GM18519 (cell line): ENCODE measurements at regions not wholly inside any gene's neighbourhood (a gene's known extent, or its start where the extent isn't known, plus 50 kb on each side); places are given as distances from the start of the nearest gene placed in this dataset.

ENCODE experiments used
- ATAC-seq: cut with Tn5 transposase; IDR thresholded peaks from one replicate; pipeline ENCODE4 v1.9.1; 2021; ENCODE audit warnings: mild to moderate bottlenecking, moderate library complexity; ENCODE audit not compliant: unreplicated experiment, low FRiP score

DNA sequence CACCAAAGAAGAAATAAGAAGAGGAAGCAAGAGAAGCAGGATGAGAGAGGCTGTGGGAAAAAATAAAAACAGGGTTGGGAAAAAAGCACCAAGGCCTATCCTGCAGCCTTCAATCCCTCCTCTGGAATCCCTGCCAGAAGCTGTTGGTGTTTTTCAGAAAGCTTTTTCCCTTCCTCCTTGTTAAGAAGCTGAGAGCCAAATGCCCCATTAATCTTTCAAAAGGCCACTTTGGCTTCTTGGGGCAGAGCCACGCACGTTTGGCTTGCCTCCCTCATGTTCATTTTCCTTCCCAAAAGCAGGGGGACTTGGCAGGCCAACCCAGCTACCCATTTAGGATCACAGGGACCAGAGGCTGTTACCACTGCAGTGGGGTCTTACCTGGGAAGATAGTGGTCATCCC is 365.3 kb downstream of the NUAK1 start:
- no peak for ATAC-seq

GRCh38 chr12:105774037-105774436 is 364.7 kb downstream of the NUAK1 start:
- no peak for ATAC-seq

DNA sequence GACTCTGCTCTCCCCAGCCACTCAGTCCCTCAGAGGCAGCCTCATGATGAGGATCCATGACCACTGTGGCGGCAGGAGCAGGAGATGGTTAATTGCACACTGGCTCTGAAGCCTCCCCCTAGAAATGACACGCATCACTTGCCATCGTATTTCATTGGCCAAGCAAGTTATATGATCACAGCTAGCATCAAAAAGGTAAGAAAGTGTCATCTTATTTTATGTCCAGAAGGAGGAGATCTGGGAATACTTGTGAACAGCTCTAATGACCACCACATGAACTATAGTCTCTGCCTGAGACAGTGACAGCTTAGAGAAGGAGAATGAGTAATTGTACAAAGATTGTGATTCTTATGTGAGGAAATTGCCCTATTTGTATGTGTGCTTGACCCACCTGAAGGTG is 363.4 kb downstream of the NUAK1 start:
- no peak for ATAC-seq

DNA sequence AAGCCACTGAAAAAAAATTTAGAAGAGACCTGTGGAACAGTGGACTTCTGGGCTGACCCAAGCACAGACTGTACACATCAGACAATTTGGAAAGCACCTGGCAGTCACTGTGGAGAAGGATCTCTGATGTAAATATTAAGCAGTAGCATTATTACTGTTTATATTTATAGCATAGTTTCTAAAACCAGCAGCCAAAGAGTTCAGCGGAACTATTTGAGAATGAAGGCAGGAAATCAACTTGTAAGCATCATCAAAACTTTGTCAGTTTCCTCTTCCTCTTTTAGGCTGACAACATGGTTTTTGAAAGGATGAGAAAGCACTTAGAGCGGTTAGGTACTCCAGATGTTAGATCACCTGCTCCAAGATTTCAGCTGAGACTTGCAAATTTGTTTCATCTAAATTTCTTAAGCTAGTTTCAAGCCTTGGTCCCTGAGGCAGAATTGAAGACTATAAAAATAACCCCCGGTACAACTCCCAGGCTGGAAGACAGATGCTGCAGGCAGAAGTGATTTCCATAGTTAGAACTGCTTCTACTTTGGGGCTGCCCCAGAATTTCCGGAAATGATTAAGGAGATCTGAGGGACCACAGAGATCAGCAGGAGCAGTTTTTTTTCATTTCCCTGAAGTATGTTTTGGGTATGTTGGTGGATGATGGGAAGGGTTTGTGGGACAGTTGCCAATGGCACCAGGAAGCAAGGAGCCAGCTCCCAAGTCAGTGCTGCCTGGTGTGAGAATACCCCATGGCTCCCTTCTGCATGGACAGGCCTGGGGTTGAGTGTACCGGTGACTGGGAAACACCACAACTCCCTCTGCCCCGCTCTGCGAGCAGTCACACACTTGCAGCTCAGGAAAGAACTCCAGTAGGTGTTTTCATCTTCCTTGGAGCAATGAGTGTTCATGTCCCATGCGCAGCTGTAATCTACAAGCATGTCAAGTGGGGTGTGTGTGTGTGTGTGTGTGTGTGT is 354.5 kb downstream of the NUAK1 start:
- peak; percentile 82 for ATAC-seq

GRCh38 chr12:105793421-105793820 is 345.3 kb downstream of the NUAK1 start:
- no peak for ATAC-seq

DNA sequence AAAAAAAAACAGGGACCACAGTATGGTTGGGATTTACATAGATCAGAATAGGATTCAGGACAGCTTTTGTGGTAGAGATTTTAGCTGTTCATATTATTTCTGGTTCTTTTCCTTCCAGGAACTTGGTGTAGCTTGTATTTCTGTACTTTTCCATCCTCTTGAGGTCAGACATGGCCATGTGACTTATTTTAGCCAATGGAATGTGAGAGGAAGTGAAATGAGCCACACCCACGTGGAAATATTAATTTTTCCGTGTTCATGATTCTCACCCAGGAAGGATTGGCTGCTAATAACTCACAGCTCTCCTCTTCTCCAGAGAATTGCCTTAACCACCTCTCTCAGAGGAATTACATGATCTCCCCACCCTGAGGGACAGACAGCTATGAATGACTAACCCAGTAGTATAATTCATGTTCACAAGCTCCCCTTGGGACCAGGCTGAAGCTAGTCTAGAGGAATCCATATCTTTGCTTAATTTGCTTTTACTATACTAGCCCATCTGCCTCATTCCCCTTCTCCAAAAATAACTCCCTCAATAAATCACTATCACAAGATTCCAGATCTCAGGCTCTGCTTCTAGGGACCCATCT is 340.4 kb downstream of the NUAK1 start:
- ATAC-seq = no peak

GRCh38 chr12:105799103-105799502 is 339.7 kb downstream of the NUAK1 start:
- no peak for ATAC-seq

- ATAC-seq = no peak
These were observed 337.4 kb downstream of the NUAK1 start for GRCh38 chr12:105801351-105801750.

DNA sequence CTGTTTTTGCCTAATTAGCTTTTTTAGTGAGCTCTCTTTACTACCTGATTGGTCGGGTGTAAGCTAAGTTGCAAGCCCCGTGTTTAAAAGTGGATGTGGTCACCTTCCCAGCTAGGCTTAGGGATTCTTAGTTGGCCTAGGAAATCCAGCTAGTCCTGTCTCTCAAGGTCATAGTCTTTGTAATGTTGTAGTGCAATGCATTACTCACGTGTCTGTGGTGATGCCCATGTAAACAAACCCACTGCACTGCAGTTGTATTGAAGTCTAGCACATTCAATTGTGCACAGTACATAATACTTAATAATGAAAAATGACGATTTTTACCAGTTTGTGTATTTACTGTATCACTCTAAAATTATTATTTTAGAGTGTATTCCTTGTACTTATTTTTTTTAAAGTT is 335.5 kb downstream of the NUAK1 start:
- no peak for ATAC-seq

DNA sequence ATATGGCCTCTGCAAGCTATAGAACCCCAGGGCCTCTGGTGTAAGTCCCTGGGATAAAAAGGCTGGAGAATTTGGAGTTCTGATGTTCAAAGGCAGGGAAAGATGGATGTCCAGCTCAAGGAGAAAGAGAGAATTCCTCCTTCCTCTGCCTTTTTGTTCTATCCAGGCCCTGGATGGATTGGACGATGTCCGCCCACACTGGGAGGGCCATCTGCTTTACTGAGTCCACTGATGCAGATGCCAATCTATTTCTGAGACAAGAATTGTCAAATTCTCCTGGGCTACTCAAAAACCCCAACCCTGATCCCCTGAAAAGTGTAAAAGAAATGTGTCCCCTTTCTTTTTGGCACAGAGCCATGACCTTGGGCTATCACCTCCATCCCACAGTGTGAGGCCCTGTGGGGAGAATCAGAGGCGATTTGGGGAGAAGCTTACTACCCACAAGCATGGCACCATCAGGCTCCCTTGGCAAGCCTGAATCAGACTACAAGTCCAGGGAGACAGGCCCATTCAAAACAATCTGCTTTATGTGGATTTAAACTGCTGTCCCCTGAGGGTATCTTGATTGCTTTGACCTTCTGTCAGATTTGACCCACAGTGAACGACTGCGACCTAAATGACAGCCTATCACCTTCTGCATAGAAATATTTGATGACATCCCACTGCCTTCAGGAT is 334.0 kb downstream of the NUAK1 start:
- ATAC-seq = no peak

- ATAC-seq = no peak
These were observed 332.9 kb downstream of the NUAK1 start for GRCh38 chr12:105805730-105806399.

- no peak for ATAC-seq
These were observed 332.4 kb downstream of the NUAK1 start for GRCh38 chr12:105806400-105806770.

DNA sequence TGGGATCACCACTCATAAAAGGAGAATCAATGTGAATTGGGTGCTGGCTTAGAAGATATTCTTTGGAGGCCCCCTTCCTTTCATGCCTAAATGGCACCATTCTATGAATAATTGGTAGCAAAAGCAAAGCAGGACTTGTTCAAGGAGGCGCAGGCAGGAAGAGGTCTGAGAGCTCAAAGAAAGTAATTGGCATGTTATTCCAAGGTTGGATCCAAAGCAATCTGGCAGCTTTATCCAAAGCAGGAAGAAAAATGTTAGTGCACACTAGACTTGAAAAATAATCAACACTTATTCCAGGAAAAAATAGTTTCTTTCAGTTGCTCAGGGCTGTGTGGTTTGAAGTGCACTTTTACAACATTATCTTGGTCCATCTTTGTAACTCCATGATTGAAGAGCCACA is 326.4 kb downstream of the NUAK1 start:
- no peak for ATAC-seq

DNA sequence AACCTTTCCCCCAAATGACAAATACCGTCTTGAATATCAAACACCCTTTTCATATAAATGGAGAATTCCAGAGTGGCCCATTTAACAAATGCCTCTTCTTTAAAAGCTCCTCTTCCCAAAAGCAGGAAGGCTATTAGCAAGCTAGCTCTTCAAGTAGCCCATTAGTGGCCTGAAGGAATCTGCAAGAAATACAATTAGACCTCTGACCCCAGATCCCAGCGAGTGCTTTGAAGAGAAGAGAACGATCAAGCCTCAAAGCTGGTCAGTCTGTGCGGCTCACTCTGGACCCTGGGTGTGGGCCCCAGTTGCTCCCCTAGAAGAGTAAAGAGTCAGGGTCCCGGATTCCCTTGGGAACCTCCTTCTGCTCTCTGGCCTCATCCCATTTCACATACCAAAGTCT is 325.6 kb downstream of the NUAK1 start:
- ATAC-seq = no peak

- ATAC-seq = no peak
These were observed 324.5 kb downstream of the NUAK1 start for GRCh38 chr12:105814283-105814682.

GRCh38 chr12:105819549-105819948 is 319.2 kb downstream of the NUAK1 start:
- ATAC-seq = no peak

DNA sequence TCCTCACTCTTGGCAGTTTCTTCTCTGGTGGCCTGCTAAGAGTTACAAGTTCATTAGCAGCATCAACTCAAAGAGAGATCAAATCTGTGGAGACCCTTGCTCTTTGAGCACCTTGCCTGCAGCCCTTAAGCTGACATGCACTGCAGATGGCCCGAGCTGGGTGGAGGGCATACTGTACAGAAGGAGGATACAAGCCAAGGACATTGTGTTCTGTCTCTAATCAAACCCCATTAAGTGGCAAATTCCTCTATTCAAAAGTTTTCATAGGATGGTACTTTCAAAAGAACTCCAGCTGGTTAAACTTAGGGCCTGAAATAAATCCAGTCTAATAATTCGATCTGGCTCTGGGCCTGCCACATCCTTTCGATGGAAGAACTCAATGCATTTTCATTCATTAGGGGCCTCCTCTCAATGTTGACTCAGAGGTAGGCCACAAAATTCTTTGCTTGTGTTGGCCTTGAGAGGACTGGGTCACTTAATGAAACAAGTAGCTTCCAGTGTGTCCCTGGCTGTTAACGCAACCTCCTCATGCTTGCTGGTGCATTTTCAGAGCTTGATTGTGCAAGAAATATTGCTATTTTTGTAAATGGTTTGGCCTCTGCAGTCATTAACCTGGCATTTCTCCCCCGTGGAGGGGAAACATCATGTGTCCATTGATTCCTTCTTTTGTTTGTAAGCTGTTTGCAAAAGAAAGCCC is 318.2 kb downstream of the NUAK1 start:
- ATAC-seq = no peak

DNA sequence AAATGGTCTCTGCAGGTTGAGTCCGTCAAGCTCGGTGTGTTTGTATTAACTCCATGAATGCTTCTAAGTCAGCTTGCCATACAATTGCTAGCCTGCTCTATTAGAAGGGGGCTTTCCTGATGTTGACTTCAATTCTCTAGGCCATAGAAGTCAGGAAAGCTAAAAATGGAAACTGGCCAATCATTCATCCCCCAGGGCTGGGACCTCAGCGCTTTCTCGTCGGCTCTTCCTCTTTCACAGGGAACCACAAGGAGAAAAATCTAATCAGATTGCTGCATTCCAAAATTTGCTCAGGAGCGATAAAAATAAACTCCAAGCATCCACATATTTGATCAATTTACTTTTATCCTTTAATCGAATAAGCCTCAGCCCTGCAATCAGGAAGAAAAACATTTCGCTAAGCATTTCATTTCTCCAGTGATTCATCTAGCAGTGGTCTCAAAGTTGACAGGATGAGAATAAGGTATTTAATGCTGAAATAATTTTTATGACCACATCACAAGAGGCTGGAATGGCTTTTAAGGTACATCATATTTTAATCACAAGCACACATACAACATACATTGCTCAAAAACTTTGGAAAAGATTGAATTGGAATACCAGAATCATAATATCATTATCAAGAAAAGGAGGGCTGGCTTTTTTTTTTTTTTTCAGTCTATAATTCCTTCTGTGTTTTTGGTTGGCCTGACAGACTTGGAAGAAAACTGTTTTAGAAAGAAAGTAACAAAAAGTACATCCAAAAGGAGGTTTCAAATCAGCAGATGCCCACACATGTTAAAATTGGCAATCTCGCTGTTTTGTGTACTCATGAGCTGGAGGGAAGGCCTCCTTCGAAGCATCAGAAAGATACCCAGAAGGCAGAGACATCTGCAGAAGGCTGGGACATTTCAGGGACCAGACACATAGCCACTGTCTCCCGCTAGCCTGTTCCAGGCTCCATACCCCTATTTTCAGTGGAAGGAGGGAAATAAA is 316.3 kb downstream of the NUAK1 start:
- no peak for ATAC-seq

- ATAC-seq = no peak
These were observed 314.9 kb downstream of the NUAK1 start for GRCh38 chr12:105823810-105824209.
